Upper lobe of left lung (tissue), 6 donors: ENCODE measurements at regions not wholly inside any gene's neighbourhood (a gene's known extent, or its start where the extent isn't known, plus 50 kb on each side); places are given as distances from the start of the nearest gene placed in this dataset.
A peak's percentile ranks its signal among the peaks of the same experiment; 100 is the strongest.

Experiments
- ATAC-seq, 2 donors: fragments of 200-7000 bp; cut with Tn5 transposase; one replicate each; pipeline ENCODE4 v1.9.1; 2022; ENCODE audit warnings: mild to moderate bottlenecking in 2 of 2, moderate library complexity in 2 of 2; ENCODE audit not compliant: low FRiP score in 2 of 2
- DNase-seq, 2 donors: peaks; one replicate each; pipeline ENCODE4 v3.0.0-alpha.2; 2019 to 2020
- H3K27ac ChIP-seq, 4 donors: fragments of 200-600 bp; sonication (generic); one replicate each; pipeline ENCODE4 v1.5.1; 2016 to 2019
- H3K27me3 ChIP-seq, 4 donors: fragments of 200-600 bp; sonication (generic); one replicate each; pipeline ENCODE4 v1.5.1; 2017 to 2019
- H3K36me3 ChIP-seq, 4 donors: fragments of 200-600 bp; sonication (generic); one replicate each; pipeline ENCODE4 v1.5.1; 2016 to 2019
- H3K4me1 ChIP-seq, 4 donors: fragments of 200-600 bp; sonication (generic); one replicate each; pipeline ENCODE4 v1.5.1; 2018 to 2019
- H3K4me3 ChIP-seq, 4 donors: fragments of 200-600 bp; sonication (generic); one replicate each; pipeline ENCODE4 v1.5.1; 2017 to 2019; ENCODE audit warnings: mild to moderate bottlenecking in 2 of 4, moderate library complexity in 1 of 4
- H3K9me3 ChIP-seq, 4 donors: fragments of 200-600 bp; sonication (generic); one replicate each; pipeline ENCODE4 v1.5.1; 2018 to 2019
- EP300 ChIP-seq, 4 donors: sonication (generic); formaldehyde crosslinking; IDR thresholded peaks; one replicate each; pipeline ENCODE4 v1.5.1; 2017; ENCODE audit warnings: antibody characterized with exemption in 4 of 4, control low read depth in 2 of 4
- POLR2A ChIP-seq, 4 donors: fragments of 450-650 bp; IDR thresholded peaks; one replicate each; pipeline ENCODE4 v1.5.1; 2016 to 2017; ENCODE audit warnings: antibody characterized with exemption in 4 of 4, mild to moderate bottlenecking in 2 of 4
- POLR2AphosphoS5 ChIP-seq, 2 donors: sonication (generic); formaldehyde crosslinking; IDR thresholded peaks; one replicate each; pipeline ENCODE4 v1.5.1; 2017; ENCODE audit warnings: antibody characterized with exemption in 2 of 2
- WGBS, 2 donors: methylation state at CpG; one replicate each; pipeline ENCODE4 v1.1.5; 2017 to 2018; 5-methylcytosine and 5-hydroxymethylcytosine counted together
- TF ChIP-seq, protein P1 (sequence below), 6 experiments: fragments of 450-650 bp in 4 of 6; fragments of 200-600 bp in 2 of 6; sonication (generic) in 2 of 6; IDR thresholded peaks; one replicate each; pipeline ENCODE4 v1.5.1; 2016 to 2019; ENCODE audit warnings: antibody characterized with exemption in 6 of 6
- donor health status: DM: no; HTN: no; CAD: no; lungs with moderate emphysema.
- donor health status: DM: no; HTN: yes; CAD: no; lungs with severe emphysema.

DNA sequence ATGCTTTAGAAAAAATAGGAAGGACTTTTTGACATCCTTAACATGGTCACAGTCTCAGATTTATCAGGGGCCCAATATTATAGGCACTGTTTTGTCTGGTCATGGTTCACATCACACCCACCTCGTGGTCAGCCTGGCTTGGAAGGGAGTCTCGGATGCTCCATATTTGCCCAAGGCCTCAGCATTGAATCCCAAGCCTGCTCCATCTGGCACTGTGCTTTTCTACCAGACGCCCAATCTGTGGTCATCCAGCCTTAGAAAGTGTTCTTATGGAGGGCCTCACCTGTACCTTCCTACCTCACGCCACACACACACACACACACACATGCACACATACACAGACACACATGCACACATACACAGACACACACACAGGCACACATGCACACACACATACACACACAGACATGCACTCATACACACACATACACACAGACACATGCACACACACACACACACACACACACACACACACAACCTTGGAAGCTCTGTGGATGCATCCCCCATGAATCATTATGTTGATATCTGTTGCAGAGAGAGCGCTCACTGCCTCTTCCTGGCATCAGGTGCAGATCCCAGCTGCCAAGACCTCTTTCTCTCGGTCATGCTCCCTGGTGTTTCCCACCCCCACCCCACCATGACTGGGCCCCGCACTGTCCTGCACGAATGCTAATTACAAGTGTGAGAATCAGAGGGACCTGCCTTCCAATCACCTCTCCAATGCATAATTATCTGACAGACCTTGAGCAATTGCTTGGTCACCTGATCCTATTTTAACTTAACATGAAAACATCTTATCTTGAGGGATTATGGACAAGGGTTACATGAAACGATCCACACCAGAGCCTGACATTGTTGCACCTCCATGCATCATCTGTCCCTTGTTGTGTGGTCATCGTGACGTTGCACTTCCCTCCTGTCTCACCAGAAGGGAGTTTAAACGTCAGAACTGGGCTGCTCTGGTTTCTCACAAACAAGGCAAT is 122.7 kb upstream of the TMEM72 start:
- Histone ChIP-seq H3K4me1 (no peaks in the 10 kb centered on the region), H3K27ac (no peak overlapping the region), H3K27me3 (no peaks in the 10 kb centered on the region), H3K4me3 (no peak overlapping the region), H3K9me3 (no peaks in the 10 kb centered on the region), H3K36me3 (no peaks in the 10 kb centered on the region)
- ATAC-seq = peak in 1 of 2 donors; percentile 4
- TF ChIP-seq, protein P1, sequence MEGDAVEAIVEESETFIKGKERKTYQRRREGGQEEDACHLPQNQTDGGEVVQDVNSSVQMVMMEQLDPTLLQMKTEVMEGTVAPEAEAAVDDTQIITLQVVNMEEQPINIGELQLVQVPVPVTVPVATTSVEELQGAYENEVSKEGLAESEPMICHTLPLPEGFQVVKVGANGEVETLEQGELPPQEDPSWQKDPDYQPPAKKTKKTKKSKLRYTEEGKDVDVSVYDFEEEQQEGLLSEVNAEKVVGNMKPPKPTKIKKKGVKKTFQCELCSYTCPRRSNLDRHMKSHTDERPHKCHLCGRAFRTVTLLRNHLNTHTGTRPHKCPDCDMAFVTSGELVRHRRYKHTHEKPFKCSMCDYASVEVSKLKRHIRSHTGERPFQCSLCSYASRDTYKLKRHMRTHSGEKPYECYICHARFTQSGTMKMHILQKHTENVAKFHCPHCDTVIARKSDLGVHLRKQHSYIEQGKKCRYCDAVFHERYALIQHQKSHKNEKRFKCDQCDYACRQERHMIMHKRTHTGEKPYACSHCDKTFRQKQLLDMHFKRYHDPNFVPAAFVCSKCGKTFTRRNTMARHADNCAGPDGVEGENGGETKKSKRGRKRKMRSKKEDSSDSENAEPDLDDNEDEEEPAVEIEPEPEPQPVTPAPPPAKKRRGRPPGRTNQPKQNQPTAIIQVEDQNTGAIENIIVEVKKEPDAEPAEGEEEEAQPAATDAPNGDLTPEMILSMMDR (IDR thresholded peaks at IDR 0.05) = no peak
- TF ChIP-seq EP300 (IDR thresholded peaks at IDR 0.05) (no peak), POLR2A (IDR thresholded peaks at IDR 0.05) (no peak), POLR2AphosphoS5 (IDR thresholded peaks at IDR 0.05) (no peak)
- DNase-seq = no peak
- WGBS, 2 donors = 78 to 84% methylated on average over 12 of the region's 12 CpGs

DNA sequence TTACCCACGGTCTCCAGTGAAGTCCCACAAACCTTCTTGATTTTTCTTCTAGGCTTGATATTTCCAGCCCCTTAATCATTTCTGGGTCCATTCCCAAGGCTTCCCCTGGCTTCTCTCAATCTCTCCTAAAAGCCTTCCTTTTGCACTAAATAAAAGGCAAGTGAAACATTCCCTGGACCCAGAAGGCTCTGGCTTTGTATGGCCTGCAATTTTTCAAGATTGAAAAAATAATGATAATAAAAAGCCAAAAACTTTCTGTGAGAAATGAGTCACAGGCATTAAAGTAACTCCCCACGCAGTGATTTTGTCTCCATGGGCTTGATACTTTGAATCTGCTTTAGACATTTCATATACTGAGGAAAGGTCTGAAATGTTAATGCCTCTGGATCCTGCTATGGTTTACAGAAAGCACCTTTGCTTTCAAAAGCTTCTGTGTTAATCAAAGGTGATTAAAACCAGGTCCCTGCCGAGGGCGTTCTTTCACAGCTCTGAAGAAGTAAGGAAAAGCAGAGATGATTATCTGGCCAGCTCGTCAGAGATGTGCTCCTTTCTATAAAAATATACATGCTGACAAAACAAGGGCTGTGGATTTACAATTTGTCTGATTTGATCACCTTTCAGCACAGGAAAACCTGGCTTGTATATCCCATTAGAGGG is 118.9 kb upstream of the TMEM72 start:
- DNase-seq (no peak), ATAC-seq (no peak)
- no peaks in the 10 kb centered on the region for H3K36me3 ChIP-seq
- H3K27me3 ChIP-seq = no peaks in the 10 kb centered on the region
- no peaks in the 10 kb centered on the region for H3K9me3 ChIP-seq
- no peak overlapping the region for H3K4me3 ChIP-seq
- TF ChIP-seq POLR2A (IDR thresholded peaks at IDR 0.05) (no peak), POLR2AphosphoS5 (IDR thresholded peaks at IDR 0.05) (no peak), EP300 (IDR thresholded peaks at IDR 0.05) (no peak)
- TF ChIP-seq, protein P1 (IDR thresholded peaks at IDR 0.05) = no peak
- no peaks in the 10 kb centered on the region for H3K4me1 ChIP-seq
- 61 to 70% methylated on average over 5 of the region's 5 CpGs for WGBS, 2 donors
- H3K27ac ChIP-seq = no peak overlapping the region

DNA sequence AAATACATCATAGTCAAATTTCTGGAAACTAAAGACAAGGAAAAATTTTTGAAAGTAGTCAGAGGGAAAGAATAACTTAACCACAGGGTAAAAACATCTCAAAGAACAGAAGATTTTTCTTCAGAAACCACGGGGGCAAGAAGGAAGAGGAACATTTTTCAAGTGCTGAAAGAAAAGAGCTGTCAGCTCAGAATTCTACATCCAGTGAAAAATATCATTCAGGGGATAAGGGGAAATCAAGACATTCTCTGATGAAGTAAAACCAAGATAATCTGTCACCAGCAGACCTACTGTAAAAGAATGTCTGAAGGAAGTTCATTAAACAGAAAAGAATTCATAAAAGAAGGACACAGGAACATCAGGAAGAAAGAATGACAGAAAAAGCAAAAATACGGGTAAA is 111.2 kb upstream of the TMEM72 start:
- Histone ChIP-seq H3K36me3 (no peaks in the 10 kb centered on the region), H3K27ac (no peak overlapping the region), H3K4me3 (no peak overlapping the region), H3K9me3 (no peaks in the 10 kb centered on the region), H3K27me3 (no peaks in the 10 kb centered on the region), H3K4me1 (peaks cover 0 to 9% (median 3%) of the 10 kb centered on the region in 4 donors)
- DNase-seq (no peak), ATAC-seq (no peak)
- no peak for TF ChIP-seq POLR2A (IDR thresholded peaks at IDR 0.05)
- no peak for TF ChIP-seq POLR2AphosphoS5 (IDR thresholded peaks at IDR 0.05)
- TF ChIP-seq EP300 (IDR thresholded peaks at IDR 0.05) = no peak
- TF ChIP-seq, protein P1 (IDR thresholded peaks at IDR 0.05) = no peak
- 28 to 38% methylated on average over 2 of the region's 2 CpGs for WGBS, 2 donors

DNA sequence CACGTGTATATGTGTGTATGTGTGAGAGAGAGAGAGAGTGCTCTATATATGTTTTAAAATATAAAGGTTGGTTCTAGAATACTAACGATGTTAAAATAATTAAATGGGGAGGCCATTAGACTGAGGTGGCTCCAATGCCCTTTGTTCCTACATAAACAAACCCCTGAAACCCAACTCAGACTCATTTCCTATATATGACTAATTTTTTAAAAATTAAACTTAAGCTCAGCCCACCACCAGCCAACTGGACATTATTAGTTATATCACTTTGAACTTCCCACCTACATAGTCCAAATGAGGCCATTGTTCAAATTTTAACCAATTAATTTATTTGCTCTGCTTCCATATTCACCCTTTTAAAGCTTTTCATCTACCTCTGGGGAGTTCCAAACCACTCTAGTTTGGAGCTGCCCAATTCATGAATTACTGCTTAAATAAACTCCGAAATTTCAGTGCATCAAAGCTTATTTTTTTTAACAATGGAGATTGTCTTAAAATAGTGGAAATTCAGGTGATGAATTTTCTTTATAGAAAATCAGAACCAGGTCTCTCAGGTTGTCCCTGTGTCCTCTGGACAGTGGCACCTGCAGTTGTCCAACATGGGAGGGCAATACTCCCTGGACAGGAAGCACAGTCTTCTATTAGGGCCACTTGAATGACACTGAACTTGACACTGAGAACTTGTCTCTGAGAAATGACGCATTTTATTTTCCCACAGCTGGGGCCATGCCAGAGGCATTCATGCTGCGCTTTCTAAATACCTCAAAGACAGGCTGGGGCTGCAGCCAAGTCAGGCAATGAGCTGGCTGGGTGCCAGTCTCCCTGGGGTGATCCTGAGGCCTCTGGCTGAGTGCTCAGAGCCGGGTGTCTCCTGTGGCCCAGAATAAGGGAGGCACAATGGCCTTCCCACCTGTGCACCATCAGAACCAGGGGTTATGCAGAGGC is 109.5 kb upstream of the TMEM72 start:
- TF ChIP-seq POLR2A (IDR thresholded peaks at IDR 0.05) = no peak
- TF ChIP-seq, protein P1 (IDR thresholded peaks at IDR 0.05) = no peak
- peak in 1 of 2 donors; percentile 30 for TF ChIP-seq POLR2AphosphoS5 (IDR thresholded peaks at IDR 0.05)
- TF ChIP-seq EP300 (IDR thresholded peaks at IDR 0.05) = no peak
- H3K27ac ChIP-seq = no peak overlapping the region
- no peaks in the 10 kb centered on the region for H3K36me3 ChIP-seq
- H3K4me1 ChIP-seq = peaks cover 0 to 9% (median 3%) of the 10 kb centered on the region in 4 donors
- DNase-seq (peak; percentile 78 to 93), ATAC-seq (peak; percentile 56 to 90)
- H3K9me3 ChIP-seq = no peaks in the 10 kb centered on the region
- 60 to 84% methylated on average over 3 to 6 of the region's 6 CpGs for WGBS, 2 donors
- H3K27me3 ChIP-seq = no peaks in the 10 kb centered on the region
- no peak overlapping the region for H3K4me3 ChIP-seq
